GM23248 (cell line): ENCODE measurements at regions not wholly inside any gene's neighbourhood (a gene's known extent, or its start where the extent isn't known, plus 50 kb on each side); places are given as distances from the start of the nearest gene placed in this dataset.

ENCODE experiments used
- EZH2 ChIP-seq: fragments of 200-600 bp; sonication (generic); IDR thresholded peaks from 2 replicates; pipeline ENCODE4 v1.6.1; 2018; ENCODE audit warnings: antibody characterized with exemption, mild to moderate bottlenecking; ENCODE audit not compliant: insufficient read depth, poor library complexity, severe bottlenecking
- EZH2phosphoT487 ChIP-seq: fragments of 200-600 bp; sonication (generic); IDR thresholded peaks from 2 replicates; pipeline ENCODE4 v1.6.1; 2018; ENCODE audit warnings: antibody characterized with exemption, moderate library complexity, mild to moderate bottlenecking, low read depth; ENCODE audit not compliant: insufficient read depth

- no peak for TF ChIP-seq EZH2
- no peak for TF ChIP-seq EZH2phosphoT487
These were observed 109.2 kb upstream of the MCHR2 start for GRCh38 chr6:100103194-100103593.
